Spinal cord (tissue), 9 donors: ENCODE measurements at regions not wholly inside any gene's neighbourhood (a gene's known extent, or its start where the extent isn't known, plus 50 kb on each side); places are given as distances from the start of the nearest gene placed in this dataset.

Source experiments
- DNase-seq, 6 donors: peaks; one replicate each; pipeline versions ENCODE4 v3.0.0 to v3.0.0-alpha.2; 2013 to 2015; ENCODE audit warnings: low spot score in 6 of 6, low read depth in 4 of 6
- H3K27ac ChIP-seq: one replicate; pipeline ENCODE4 v1.5.1; 2013; ENCODE audit warnings: low read depth, low read length, control low read depth
- H3K27me3 ChIP-seq: one replicate; pipeline ENCODE4 v1.6.1; 2013; ENCODE audit warnings: low read length; ENCODE audit not compliant: control insufficient read depth, insufficient read depth
- H3K36me3 ChIP-seq: one replicate; pipeline ENCODE4 v1.6.1; 2013; ENCODE audit warnings: low read length; ENCODE audit not compliant: control insufficient read depth, insufficient read depth
- H3K4me1 ChIP-seq: one replicate; pipeline ENCODE4 v1.6.1; 2013; ENCODE audit warnings: low read length; ENCODE audit not compliant: control insufficient read depth, insufficient read depth
- H3K4me3 ChIP-seq: one replicate; pipeline ENCODE4 v1.5.1; 2013; ENCODE audit warnings: low read depth, low read length, control low read depth
- H3K9me3 ChIP-seq: one replicate; pipeline ENCODE4 v1.6.1; 2013; ENCODE audit warnings: low read length; ENCODE audit not compliant: control insufficient read depth, insufficient read depth
- WGBS: methylation state at CpG from one replicate; pipeline ENCODE4 v1.1.5; 2013; ENCODE audit warnings: missing lambda C conversion rate; ENCODE audit not compliant: insufficient coverage; 5-methylcytosine and 5-hydroxymethylcytosine counted together
- donor health status: healthy.

- no peak for DNase-seq
- Histone ChIP-seq H3K4me3 (no peak overlapping the region), H3K27me3 (no peaks in the 10 kb centered on the region), H3K27ac (no peak overlapping the region), H3K4me1 (no peaks in the 10 kb centered on the region), H3K36me3 (no peaks in the 10 kb centered on the region), H3K9me3 (peaks cover 10% of the 10 kb centered on the region)
- 88% methylated on average over 4 of the region's 4 CpGs for whole genome bisulfite sequencing
These were observed 1144.3 kb downstream of the ADGRL3 start for GRCh38 chr4:62344474-62344873.

DNA sequence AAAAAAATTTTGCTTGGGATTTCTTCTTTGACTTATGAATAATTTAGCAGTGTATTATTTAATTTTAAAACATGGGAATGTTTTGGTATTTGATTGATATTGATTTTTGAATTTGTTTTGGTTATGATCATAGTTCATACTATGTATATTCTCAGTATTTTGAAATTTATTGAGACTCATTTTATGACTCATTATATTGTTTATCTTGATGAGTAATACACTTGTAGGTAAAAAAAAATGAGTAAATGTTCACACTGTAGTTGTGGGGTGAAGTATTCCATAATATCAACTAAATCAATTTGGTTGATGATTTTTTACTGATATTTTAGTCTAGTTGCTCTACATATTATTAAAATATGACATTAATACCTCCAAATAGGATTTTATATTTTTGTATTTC lies 1142.2 kb downstream of the ADGRL3 start:
- Histone ChIP-seq H3K9me3 (peaks cover 11% of the 10 kb centered on the region), H3K27me3 (no peaks in the 10 kb centered on the region), H3K4me1 (no peaks in the 10 kb centered on the region), H3K36me3 (no peaks in the 10 kb centered on the region), H3K4me3 (no peak overlapping the region), H3K27ac (no peak overlapping the region)
- DNase-seq, result no peak

GRCh38 chr4:62328526-62328925 lies 1128.4 kb downstream of the ADGRL3 start:
- Histone ChIP-seq H3K27me3 (no peaks in the 10 kb centered on the region), H3K4me1 (no peaks in the 10 kb centered on the region), H3K27ac (no peak overlapping the region), H3K36me3 (no peaks in the 10 kb centered on the region), H3K9me3 (no peaks in the 10 kb centered on the region), H3K4me3 (no peak overlapping the region)
- no CpG with 5 or more reads among the region's 2 CpGs for WGBS
- no peak for DNase-seq

DNA sequence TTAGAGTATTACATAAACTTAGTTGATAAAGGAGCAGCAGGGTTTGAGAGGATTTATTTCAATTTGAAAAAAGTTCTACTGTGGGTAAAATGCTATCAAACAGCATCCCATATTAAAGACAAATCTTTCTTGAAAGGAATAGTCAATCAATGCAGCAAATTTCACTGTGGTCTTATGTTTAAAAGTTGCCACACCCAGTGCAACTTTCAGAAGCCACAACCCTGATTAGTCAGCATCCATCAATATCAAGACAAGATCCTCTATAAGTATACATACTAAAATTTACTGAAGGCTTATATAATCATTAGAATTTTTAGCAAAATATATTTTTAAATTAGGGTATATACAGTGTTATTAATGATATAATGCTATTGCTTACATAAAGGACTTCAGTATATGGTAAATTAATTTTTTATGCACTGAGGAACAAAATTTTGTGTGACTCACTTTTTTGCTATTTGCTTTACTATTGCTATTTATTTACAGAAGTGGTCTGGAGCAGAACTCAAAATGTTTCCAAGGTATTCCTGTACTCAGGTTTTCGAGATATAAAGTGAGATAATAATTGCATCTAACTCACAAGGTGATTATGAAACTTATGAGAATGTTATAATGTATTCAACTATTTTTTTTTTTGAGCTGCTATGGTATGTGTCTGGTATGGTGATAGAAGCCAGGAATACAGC lies 1127.6 kb downstream of the ADGRL3 start:
- Histone ChIP-seq H3K9me3 (no peaks in the 10 kb centered on the region), H3K4me3 (no peak overlapping the region), H3K4me1 (no peaks in the 10 kb centered on the region), H3K27ac (no peak overlapping the region), H3K36me3 (no peaks in the 10 kb centered on the region), H3K27me3 (no peaks in the 10 kb centered on the region)
- DNase-seq, result no peak
- WGBS, result no CpG with 5 or more reads among the region's 1 CpG

DNA sequence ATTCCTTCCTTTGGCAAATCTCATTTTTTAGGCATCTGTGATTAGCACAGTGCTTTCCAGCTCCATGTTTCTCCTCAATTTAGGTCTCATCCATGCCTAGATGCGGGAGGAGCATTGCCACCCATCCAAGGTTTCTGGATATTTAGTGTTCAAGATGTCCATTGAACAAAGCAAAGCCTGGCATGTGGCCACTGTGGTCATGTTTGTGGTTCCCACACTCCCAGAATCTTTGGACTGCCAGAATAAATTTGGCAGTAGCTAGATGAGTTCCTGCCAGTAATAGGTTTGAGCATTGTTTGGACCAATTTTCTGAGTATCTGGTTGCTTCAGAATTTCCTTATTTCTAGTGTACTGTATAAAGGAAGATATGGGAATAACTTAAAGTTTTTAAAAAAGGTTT lies 1124.1 kb downstream of the ADGRL3 start:
- H3K4me1 ChIP-seq, result no peaks in the 10 kb centered on the region
- peak in 4 of 6 donors; percentile 2 to 76 (median 22) for DNase-seq
- no peak overlapping the region for H3K27ac ChIP-seq
- H3K4me3 ChIP-seq, result no peak overlapping the region
- no peaks in the 10 kb centered on the region for H3K27me3 ChIP-seq
- H3K36me3 ChIP-seq, result no peaks in the 10 kb centered on the region
- H3K9me3 ChIP-seq, result peaks cover 2% of the 10 kb centered on the region
- no CpG with 5 or more reads among the region's 1 CpG for WGBS

GRCh38 chr4:62320612-62321011 lies 1120.5 kb downstream of the ADGRL3 start:
- H3K4me3 ChIP-seq, result no peak overlapping the region
- no peaks in the 10 kb centered on the region for H3K27me3 ChIP-seq
- no peaks in the 10 kb centered on the region for H3K36me3 ChIP-seq
- no peak for DNase-seq
- 81% methylated on average over 5 of the region's 7 CpGs for WGBS
- no peak overlapping the region for H3K27ac ChIP-seq
- peaks cover 4% of the 10 kb centered on the region for H3K9me3 ChIP-seq
- no peaks in the 10 kb centered on the region for H3K4me1 ChIP-seq

DNA sequence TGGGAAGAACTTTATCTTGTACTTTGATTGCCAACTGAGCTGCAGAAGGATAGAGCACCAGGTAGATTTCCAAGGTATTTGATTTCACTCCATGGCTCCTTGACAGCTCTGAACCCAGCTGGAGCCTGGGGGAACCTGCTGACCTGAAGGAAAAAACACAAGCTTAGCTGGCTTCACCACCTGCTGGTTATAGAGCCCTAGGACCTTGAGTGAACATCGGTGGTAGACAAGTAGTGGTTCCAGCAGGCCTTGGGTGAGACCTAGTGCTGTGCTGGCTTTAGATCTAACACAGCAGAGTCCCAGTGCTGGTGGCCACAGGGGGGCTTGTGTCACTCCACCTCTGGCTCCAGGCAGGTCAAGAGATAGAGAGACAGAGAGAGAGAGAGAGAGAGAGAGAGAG lies 1102.6 kb downstream of the ADGRL3 start:
- Histone ChIP-seq H3K4me1 (no peaks in the 10 kb centered on the region), H3K9me3 (peaks cover 9% of the 10 kb centered on the region), H3K4me3 (no peak overlapping the region), H3K27ac (no peak overlapping the region), H3K36me3 (no peaks in the 10 kb centered on the region), H3K27me3 (no peaks in the 10 kb centered on the region)
- 80% methylated on average over 1 of the region's 1 CpG for WGBS
- no peak for DNase-seq

DNA sequence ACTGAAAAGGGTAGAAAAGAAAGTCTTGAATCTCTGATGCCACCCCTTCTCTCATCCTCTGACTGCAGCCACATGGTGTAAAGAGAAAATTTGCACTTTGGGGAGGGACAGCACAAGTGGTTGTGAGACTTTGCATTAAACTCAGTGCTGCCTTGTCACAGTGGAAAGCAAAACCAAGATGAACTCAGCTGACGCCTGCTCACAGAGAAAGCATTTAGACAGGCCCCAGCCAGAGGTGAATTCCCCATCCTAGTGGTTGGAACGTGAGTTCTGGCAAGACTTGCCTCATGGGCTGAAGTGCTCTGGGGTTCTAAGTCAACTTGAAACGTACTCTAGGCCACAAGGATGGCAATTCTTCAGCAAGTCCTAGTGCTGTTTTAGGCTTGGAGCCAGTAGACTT lies 1101.4 kb downstream of the ADGRL3 start:
- WGBS, result 76% methylated on average over 3 of the region's 3 CpGs
- no peaks in the 10 kb centered on the region for H3K4me1 ChIP-seq
- no peak overlapping the region for H3K4me3 ChIP-seq
- H3K27ac ChIP-seq, result no peak overlapping the region
- no peaks in the 10 kb centered on the region for H3K36me3 ChIP-seq
- no peaks in the 10 kb centered on the region for H3K27me3 ChIP-seq
- DNase-seq, result no peak
- no peaks in the 10 kb centered on the region for H3K9me3 ChIP-seq

DNA sequence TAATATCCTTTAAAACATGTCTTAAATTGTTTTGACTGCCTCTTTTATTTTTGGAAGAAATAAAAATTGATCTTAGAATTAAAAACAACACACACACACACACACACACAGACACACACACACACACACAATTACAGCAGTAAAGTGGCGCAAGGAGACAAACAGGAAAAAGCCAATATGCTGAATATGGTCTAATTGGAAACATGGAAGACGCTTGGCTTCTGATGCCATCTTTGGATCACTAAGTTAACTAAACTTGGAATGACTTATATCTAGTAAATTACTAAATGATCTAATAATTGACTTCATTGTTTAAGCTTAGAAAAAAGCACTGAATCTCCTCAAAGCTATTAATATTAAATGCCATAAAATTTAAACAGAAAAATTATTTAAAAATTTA lies 1093.4 kb downstream of the ADGRL3 start:
- Histone ChIP-seq H3K4me1 (no peaks in the 10 kb centered on the region), H3K36me3 (no peaks in the 10 kb centered on the region), H3K27me3 (no peaks in the 10 kb centered on the region), H3K9me3 (no peaks in the 10 kb centered on the region), H3K4me3 (no peak overlapping the region), H3K27ac (no peak overlapping the region)
- no CpG with 5 or more reads among the region's 2 CpGs for WGBS
- DNase-seq, result peak in 1 of 6 donors; percentile 51

GRCh38 chr4:62292911-62293310 lies 1092.8 kb downstream of the ADGRL3 start:
- H3K4me3 ChIP-seq, result no peak overlapping the region
- H3K9me3 ChIP-seq, result no peaks in the 10 kb centered on the region
- WGBS, result 95% methylated on average over 14 of the region's 14 CpGs
- no peaks in the 10 kb centered on the region for H3K27me3 ChIP-seq
- H3K27ac ChIP-seq, result no peak overlapping the region
- DNase-seq, result no peak
- no peaks in the 10 kb centered on the region for H3K4me1 ChIP-seq
- no peaks in the 10 kb centered on the region for H3K36me3 ChIP-seq
